ENCODE measurements at regions not wholly inside any gene's neighbourhood (a gene's known extent, or its start where the extent isn't known, plus 50 kb on each side); places are given as distances from the start of the nearest gene placed in this dataset.

- TF ChIP-seq CTCF (IDR thresholded peaks at IDR 0.05) (no peak), EP300 (IDR thresholded peaks at IDR 0.05) (no peak), POLR2A (IDR thresholded peaks at IDR 0.05; ENCODE audit: low read depth) (no peak), POLR2AphosphoS5 (IDR thresholded peaks at IDR 0.05) (no peak)
Measured at GRCh38 chr11:123365955-123366354, 64.1 kb upstream of the GRAMD1B start.

Data from esophagus muscularis mucosa (tissue), 4 donors.